HG02885 (cell line): ENCODE measurements at regions not wholly inside any gene's neighbourhood (a gene's known extent, or its start where the extent isn't known, plus 50 kb on each side); places are given as distances from the start of the nearest gene placed in this dataset.
"Not testable (repeated sequence)": the region's sequence is repeated elsewhere in the genome, so short reads cannot be mapped to it uniquely, and the experiment has no call there.

Experiments
- ATAC-seq: cut with Tn5 transposase; IDR thresholded peaks from one replicate; pipeline ENCODE4 v1.9.1; 2021; ENCODE audit warnings: mild to moderate bottlenecking; ENCODE audit not compliant: unreplicated experiment, poor library complexity

DNA sequence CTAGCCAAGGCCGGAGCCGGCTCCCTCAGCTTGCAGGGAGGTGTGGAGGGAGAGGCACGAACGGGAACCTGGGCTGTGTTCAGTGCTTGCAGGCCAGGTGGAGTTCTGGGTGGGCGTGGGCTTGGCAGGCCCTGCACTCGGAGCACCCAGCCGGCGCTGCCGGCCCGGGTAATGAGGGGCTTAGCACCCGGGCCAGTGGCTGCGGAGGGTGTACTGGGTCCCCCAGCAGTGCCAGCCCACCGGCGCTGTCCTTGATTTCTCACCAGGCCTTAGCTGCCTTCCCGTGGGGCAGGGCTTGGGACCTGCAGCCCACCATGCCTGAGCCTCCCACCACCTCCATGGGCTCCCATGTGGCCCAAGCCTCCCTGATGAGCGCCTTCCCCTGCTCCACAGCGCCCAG lies 430.5 kb upstream of the API5 start:
- not testable (repeated sequence) for ATAC-seq

DNA sequence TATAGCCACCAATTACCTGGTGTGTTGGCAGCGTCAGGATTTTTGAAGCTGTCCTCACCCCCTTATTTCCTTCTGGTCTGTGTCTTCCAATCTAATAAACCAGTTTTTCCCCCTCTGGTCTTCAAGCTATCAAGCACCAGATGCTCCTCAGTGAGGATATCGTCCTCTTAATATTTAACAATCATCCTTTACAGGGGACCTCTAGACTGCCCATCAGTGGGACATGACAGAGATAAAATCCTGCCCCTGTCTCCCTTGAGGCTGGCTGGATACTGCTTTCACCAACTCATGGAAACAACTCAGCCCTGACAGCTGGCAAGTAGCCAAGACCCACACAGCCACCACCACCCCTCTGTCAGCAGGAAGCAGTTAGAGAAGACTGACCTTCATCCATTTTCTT lies 421.0 kb upstream of the API5 start:
- ATAC-seq, result no peak

DNA sequence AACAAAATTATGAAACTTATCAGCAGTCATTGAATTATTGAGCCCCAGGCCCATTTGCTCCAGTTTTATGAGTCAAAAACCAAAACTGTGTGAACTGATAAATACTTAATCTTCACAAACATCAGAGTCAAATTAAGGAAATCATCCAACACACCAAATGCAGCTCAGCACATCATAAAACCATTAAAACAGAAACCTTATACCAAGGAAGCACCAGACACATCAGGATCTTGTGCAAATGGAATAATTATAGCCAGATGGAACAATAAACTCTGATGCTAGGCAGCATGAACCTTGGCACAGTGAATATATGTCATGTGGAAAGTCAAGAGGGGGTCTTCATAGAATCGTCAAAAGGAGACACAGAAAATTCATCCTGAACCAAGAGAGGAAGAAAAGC lies 410.7 kb upstream of the API5 start:
- ATAC-seq, result no peak

DNA sequence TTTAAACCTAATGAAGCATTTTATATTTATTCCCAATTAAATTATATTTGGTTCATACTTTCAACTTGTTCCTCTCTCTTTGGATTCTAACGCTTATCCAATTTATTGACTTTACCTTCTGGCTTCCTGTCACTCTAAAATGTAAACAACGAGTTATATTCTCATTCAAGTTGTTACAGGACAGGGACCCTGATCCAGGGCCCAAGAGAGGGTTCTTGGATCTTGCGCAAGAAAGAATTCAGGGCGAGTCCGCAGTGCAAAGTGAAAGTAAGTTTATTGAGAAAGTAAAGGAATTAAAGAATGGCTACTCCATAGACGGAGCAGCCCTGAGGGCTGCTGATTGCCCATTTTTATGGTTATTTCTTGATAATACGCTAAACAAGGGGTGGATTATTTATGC lies 405.6 kb upstream of the API5 start:
- ATAC-seq, result no peak

DNA sequence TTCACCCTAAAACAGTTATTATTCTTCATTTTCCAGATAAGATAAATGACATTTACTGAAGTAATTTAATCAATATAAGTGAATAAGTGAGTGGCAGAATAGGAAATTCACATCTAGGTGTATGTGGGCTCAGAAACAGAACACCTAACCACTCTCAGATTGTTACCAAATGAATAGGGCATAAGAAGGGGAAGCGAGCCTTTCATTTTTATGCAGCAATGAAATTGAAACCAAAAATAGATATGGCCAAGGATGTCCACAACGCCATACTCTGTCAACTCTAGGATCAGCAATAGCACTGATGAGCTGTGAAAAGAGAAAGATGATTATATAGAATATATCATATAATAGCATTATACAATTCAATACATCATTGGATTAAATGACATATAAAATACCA lies 398.1 kb upstream of the API5 start:
- ATAC-seq, result peak; percentile 68

DNA sequence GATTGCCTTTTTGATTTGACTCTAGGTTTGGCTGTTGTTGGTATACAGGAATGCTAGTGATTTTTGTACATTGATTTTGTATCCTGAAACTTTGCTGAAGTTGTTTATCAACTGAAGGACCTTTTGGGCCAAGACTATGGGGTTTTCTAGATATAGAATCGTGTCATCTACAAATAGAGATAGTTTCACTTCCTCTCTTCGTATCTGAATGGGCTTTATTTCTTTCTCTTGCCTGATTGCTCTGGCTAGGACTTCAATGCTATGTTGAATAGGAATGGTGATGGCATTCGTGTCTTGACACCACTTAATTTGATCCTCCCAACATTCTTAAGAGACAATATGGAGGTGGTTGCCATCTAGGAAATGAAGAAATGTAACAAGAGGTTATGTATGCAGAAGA lies 388.1 kb upstream of the API5 start:
- no peak for ATAC-seq

DNA sequence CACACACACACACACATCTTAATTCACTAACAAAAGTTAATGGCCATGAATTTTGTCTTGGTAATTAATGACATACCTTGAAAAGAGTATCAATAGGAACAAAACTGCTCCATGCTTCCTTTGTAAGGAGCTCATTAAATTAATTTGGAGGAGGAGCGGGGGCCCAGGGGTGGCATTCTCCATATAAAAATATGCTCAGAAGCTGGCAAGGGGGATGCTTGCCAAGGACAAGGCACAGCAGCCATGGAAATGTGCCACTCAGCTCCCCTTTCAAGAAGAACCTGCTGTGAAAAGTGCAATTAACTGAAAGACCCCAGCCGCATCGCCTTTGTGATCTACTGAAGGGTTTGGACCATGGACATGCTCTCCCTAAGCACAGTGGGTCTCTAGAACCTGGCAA lies 385.9 kb upstream of the API5 start:
- ATAC-seq, result no peak

DNA sequence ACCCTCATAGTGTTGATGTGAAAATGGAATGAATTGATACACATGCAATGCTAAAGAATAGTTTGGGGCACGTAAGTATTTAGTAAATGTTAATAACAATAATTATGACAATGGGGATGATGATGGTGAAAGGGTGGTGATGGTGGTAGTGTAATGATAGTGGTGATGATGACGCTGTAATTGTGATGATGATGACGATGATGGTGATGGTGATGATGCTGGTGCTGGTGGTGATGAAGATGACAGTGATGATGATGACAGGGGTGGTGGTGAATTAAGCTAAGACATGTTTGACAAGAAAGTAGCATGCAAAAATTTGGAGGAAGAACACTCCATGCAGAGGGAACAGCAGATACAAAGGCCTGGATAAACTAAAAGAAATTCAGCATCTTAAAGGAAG lies 364.4 kb upstream of the API5 start:
- no peak for ATAC-seq

DNA sequence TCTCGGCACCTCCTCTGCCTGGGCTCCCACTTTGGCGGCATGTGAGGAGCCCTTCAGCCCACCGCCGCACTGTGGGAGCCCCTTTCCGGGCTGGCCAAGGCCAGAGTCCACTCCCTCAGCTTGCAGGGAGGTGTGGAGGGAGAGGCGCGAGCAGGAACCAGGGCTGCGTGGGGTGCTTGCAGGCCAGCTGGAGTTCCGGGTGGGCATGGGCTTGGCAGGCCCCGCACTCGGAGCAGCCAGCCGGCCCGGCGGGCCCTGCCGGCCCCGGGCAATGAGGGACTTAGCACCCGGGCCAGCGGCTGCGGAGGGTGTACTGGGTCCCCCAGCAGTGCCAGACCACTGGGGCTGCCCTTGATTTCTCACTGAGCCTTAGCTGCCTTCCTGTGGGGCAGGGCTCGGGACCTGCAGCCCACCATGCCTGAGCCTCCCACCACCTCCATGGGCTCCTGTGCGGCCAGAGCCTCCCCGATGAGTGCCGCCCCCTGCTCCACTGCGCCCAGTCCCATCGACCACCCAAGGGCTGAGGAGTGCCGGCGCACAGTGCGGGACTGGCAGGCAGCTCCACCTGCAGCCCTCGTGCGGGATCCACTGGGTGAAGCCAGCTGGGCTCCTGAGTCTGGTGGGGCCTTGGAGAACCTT lies 361.9 kb upstream of the API5 start:
- not testable (repeated sequence) for ATAC-seq

DNA sequence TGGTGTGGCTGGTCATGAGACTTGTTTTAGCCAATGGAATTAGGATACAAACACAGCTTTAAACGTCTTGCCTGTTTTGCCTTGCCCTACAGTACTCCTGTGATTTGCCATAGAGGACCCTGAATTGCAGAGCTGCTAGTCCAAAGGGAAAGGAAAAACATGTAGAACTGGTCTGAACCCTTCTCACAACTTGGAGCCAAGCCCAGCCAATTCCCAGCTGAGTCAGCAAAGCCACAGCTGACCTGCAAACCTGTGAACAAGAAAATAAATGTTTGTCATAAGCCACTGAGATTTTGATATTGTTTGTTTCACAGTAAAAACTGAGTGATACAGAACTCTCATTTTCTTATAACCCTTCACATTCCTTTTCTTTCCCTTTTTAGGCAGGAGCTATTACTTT lies 360.5 kb upstream of the API5 start:
- no peak for ATAC-seq

DNA sequence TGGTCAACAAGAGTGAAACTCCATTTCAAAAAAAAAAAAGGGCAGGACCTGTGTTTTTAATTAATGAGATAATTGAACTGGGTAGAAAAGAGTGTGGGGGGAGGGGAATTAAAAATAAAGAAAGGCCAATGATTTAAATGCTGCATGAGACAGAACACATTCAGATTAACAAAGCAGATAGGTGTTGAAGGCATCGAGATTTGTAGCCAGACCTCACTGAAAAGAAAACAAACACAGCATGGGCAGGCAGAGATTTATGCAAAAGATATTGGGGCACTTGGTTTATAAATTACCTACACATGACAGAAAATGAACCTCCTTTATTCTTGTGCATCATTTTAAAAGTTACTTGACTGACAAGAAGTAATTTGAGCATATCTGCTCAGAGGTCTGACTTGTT lies 354.0 kb upstream of the API5 start:
- no peak for ATAC-seq

DNA sequence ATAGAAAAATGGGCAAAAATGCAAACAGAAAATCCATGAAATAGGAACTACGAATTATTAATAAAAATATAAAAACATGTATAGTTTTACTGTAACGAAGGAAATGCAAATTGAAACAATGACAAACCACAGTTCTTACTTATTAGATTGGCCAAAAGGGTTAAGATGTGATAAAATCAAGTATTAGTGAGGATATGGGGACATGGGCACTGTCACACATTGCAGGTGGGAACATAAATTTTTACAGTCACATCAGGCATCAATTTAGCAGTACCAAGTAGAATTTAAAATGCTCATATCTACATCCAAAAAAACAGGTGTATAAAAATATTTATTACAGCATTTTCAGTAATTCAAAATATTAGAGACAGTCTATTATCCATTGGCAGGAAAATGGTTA lies 353.2 kb upstream of the API5 start:
- ATAC-seq, result no peak

DNA sequence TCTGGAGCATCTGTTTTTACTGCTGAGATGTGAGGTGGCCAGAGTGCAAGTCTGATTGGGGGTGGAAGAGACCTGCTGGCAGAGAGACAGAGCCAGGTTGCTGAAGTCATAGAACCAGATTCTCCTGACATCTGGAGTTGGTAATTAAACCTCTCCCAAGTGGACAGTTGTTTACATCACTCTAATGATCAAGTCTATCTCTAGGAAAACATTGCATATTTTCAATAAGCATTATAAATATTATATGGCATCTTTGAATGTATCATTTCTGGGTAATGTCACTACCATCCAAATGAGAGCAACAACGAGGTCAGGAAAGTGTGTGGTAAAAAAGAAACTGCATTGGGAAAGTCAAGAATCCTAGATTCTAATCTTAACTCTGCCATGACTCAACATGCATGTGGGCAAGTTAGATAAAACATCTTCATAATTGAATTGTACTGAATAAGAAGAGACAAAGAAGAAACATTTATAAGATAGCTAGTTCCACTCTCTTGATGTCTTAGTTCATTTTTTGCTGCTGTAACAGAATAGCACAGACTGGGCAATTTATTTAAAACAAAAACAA lies 351.2 kb upstream of the API5 start:
- ATAC-seq, result no peak

DNA sequence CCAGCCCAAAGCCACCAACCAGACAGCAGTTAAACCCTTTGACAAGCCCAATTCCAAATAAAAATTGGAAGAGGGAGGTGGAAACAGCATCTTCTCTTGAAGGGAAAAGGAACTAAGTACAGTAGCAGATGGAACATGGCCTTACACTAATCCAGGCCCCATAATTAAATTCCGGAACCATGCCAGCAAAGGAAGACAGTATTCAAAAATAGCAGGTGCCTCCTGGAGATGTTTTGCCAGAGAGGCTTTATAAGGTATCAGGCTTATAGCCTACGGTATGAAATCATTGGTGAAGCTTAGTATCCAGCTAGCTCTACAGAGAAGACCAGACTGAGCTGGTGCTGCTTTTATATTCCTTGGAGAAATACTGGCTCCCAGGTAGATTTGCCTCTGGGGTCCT lies 344.1 kb upstream of the API5 start:
- ATAC-seq, result no peak

DNA sequence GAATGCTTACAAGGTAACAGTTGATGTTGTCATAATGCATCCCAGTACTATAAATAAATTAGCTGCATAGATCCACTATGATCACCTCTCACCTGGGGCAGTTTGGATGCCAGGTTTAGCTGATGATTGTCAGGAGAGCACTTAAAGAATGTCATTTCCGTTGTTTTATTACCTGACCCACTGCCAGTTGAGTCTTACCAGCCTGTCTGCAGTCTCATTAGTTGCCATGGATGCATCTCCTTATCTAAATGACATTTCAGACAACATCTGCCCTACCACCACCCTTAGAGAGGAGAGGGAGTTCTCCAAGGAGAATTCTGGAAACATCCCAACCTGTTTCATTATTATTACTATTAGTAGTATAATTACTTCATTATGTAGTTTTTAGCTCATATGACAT lies 339.1 kb upstream of the API5 start:
- no peak for ATAC-seq

DNA sequence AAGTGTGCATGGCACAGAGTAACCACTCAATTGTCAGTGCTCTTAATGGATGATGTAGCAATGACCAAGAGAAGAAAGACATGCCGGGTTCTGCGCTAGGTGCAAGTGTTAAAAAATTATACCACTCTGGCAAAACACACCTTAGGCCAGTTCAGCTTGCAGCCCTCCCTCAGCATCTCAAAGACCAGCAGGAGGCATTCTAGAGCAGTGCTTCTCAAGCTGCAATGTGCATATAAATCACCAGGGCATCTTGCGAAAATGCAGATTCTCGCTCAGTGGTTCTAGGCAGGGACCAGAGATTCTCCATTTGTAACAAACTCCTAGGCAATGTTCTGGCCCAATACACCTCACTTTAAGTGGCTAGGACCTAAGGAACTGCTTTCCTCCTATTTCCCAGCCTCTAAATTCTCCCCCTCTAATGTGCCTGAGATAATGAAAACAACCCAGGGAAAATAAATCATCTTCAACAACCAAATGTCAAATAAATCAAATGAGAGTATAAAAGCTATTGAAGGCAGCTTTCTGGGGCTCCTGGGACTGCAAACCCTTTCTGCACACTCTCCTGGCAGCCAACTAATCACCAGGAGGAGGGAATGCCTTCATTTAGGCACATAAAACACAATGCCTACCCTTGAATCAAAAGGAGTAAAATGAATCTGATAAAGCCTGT lies 337.2 kb upstream of the API5 start:
- ATAC-seq, result no peak

DNA sequence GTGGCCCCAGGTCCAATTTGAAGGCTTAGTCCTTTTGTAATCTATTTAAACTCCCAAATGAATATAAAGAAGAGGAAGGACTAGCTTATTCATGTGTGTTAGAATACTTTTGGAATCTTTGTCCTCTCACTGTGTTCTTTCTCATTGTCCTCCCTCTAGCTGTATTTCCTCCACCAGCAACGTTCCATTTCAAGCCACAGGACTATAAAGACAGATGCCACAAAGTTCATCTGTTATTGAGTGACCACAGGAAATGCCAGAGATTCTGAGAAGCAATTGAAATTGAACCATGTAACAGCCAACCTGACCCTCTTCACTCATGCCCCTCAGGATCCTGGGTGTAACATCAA lies 336.6 kb upstream of the API5 start:
- no peak for ATAC-seq

DNA sequence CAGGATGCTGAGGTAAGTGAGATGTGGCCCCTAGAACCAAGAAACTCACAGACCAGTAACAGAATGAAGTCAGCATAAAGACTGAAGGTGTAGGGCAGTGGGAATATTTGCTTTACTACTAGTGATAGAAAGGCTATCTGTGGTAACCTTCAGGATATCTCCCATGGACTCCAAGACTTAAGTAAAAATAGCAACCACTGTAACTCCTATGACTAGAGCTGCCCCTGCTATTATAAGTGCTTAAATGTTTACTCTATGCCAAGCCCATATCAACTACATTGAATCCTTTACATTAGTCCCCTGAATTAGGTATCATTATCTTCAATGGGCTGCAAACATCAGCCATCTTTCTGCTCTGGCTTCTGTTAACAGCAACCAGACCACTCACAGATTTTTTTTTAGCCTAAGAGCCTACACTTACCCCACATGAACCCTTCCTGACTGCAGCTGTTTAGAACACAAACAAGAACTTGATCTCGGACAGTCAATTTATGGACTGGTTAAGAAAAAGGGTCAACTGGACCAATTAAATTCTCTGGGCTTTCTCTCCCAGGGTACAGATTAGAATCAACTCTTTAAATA lies 335.1 kb upstream of the API5 start:
- ATAC-seq, result no peak

DNA sequence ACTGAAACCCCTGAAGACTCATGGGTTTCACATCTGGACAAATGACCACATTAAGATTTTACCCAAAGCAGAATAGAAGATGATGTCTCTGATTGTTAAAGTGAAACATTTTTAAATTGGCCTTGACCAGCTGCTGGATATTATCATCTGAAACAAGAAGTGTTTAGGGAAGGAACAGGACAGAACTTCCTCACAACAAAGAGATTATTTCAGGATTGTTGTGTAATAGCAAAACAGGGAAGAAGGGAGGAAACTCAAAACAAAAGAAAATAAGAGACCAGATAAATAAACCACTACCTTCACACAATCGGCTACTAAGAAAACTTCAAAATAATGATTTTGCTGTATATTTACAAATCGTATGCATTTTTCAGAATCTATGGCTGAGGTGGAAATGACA lies 319.2 kb upstream of the API5 start:
- no peak for ATAC-seq

DNA sequence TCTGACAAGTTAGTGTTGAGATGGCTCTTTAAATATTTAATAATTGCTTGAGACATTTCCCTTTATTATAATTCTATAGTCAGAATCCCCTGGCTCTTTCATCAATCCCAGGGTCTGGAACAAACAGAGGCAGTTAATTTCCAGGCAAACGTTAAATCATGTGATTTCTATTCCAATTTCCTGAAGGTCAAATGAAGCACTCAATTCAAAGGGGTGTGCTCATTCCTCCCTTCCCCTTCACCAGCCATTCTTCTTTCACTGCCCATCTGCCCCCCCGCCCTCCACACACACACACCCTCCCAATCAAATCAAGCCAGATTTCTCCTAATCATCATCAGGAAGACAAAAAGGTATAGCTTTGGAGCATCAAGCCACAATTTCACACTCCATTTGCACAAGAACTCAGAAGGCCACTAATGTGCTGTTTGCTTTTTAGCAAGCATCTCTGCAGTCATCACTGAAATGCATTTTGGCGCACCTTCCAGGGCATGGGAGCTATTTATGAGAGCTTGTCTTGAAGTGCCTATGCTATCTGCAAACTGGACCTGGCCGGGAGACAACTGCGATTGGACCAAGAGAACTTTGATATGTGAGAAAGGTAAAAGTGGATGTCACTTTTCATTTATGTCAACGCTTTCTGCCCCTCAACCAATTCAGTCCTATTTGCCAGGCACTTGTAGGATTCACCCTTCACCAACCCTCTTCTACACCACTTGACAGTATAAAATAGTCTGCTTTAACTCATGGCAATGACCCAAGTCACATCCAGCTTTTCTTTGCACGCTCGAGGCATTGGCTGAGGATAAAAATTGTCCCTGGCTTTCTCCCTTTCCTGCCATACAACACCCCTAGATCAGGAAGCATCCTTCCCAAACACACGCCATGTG lies 315.1 kb upstream of the API5 start:
- ATAC-seq, result no peak

DNA sequence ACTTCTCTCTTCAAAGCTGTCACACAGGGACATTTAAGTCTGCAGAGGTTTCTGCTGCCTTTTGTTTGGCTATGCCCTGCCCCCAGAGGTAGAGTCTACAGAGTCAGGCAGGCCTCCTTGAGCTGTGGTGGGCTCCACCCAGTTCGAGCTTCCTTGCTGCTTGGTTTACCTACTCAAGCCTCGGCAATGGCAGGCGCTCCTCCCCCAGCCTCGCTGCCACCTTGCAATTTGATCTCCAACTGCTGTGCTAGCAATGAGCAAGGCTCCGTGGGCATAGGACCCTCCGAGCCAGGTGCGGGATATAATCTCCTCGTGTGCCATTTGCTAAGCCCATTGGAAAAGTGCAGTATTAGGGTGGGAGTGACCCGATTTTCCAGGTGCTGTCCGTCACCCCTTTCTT lies 306.9 kb upstream of the API5 start:
- not testable (repeated sequence) for ATAC-seq
